ACHN (cell line): ENCODE measurements at regions not wholly inside any gene's neighbourhood (a gene's known extent, or its start where the extent isn't known, plus 50 kb on each side); places are given as distances from the start of the nearest gene placed in this dataset.
A peak's percentile ranks its signal among the peaks of the same experiment; 100 is the strongest.
"Not testable (repeated sequence)": the region's sequence is repeated elsewhere in the genome, so short reads cannot be mapped to it uniquely, and the experiment has no call there.

Source experiments
- DNase-seq: peaks from one replicate; pipeline ENCODE4 v3.0.0-alpha.2; 2015
- in situ Hi-C: cut with HindIII; loops from 2 replicates; pipeline ENCODE4 v1.10.0; 2017; ENCODE audit warnings: low sequenced_read_pairs, low pct_ligation_motif_present, low pct_unique_long_range_greater_than_20kb

DNA sequence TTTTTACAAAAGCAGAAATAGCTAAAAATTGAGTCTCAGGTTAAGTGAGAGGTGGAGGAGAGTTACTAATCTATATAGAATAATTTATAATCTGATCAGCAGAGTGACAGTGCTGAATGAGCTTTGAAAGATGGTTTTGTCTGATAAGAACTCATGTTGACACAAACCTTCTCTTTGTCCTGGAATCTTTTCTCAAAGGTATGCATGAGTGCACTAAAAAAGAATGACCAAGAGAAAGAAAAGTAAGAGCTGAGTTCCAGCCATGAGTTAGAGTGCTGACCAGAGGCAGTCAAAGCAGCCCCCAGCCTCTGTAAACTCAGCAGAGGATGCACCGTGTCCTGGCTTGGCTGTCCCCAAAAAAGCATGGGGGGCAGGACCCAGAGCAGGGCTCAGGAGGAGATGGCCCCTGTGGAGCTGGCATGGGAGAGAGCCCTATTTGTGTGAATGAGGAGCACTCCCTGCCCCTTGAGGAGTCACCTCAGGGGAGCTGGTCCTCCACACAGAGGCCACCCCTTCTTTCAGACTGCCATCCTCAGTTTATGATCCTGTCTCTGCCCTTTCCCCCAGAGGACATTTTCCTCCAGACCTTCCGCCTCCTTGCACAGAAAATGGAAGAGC lies 129.8 kb downstream of the SEC23A start:
- in situ Hi-C loops = no loop called here
- DNase-seq = no peak

DNA sequence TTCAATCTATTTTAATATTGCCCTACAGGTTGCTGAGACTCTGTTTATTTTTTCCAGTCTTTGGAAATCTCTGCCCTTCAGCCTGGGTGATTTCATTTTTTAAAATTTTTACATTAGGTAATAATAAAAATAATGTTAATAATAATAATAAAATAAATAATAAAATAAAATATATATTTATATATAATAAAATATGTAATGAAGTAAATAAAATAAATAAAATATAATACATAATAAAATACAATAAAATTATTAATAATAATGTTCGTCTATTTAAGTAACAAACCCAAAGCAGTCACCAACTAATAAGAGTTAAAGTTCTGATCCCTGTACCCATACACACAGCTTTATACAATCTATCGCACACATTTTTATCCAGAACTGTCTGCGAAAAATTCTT lies 130.5 kb downstream of the SEC23A start:
- no peak for DNase-seq
- in situ Hi-C loops = no loop called here

DNA sequence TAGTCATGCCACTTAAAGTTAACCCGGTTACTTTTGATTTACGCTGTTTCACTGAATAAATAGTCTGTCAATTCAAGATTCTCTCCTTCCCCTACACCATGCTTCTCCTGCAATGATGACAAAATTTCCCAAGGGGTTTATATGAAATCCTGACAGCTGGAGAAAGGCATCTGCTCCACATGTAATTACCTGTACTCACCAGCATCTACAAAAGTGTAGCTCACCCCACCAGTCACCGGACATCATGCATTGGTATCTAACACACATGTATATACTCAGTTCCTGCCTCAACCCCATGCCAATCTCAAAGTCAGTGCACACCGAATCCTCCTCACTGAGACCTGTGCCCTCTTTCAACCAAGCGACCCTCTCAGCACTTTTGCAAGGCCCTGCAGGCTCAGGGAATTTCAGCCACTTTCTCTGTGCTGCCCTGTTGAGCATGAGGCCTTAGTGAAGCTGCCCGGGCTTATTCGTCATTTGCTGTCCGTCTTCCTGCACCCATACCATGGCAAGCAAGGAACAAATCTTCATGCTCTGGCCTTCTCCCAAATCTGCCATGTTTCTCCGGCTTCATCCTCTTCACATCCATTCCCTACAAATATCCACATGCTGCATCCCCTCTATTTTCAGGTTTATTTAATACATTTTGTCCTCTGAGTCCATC lies 131.6 kb downstream of the SEC23A start:
- in situ Hi-C loops = no loop called here
- DNase-seq = no peak

DNA sequence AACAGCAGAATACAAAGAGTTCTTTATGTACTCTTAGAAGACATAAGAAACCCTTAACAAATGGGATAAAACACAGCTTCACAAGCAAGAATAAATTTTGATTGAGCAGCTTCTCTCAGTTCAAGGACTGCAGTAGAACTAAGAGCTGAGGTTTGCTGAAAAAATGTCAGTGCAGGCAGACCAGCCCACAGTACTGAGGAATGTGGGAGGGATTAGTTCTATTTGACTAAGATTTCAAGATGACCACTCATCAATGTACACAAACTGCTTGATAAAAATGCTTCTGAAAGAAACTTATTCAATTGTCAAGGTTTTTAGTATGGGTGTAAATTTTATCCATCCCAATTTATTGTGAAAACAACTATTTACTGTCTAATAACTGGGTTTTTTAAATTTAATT lies 138.4 kb downstream of the SEC23A start:
- peak; percentile 68 for DNase-seq
- in situ Hi-C loops = no loop called here

DNA sequence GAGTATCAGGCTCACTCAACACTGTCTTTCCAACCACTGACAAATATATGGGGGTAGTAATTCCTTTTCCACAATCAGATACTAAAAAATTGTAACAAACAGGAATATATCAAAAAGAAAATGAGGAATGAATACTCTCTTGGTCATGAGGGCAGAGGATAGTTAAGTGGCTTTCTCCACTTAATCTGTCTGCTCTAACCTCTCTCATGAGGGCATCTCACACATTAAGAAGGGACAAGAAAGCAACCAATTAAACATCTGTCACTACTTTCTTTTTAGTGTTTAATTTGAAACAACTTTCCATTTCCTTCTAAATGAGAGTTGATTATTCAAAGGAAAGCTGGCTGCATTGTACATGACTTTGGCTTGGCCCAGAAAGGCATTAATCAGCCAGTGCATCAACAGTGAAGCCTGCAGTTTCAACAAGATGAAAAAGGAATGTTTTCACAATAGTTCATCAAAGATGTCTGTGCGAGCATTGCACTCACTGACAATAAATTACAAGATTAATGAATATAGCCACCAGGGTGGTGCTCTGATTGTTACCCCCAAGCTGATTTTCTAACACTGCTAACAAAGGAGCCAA lies 142.0 kb downstream of the SEC23A start:
- in situ Hi-C loops = no loop called here
- no peak for DNase-seq

DNA sequence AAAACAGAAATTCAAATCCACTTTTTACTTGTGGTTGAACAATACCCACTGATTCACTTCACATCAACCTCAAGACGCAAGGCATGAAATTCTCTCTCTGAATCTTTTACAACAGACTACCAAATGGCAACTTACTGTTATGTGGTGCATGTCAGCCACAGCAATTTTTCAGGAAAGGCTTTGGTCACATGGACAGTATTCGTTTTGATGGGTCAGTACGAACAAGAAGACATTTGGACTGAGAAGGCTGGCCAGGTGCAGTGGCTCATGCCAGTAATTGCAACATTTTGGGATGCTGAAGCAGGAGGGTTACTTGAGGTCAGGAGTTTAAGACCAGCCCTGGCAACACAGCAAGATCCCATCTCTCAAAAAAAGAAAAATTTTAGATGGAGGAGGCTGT lies 144.0 kb downstream of the SEC23A start:
- DNase-seq = no peak
- in situ Hi-C loops = no loop called here

DNA sequence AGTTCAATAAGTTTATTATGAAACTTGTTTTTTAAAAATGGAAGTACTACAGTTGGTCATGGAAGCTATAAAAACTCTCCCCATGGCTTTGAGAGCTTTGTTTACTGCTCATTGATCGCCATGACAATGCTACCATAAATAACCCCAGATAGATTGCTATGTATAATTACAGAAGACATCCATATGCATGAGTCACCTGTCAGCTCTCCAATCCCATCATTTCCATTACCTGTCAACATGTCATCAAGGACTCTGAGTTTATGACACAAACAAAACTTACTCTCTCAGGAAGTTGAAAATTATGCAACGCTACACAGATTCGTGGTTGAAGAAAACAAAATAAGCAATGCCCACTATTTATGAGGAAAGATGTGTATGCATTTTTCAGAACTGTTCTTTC lies 144.4 kb downstream of the SEC23A start:
- DNase-seq = no peak
- in situ Hi-C loops = no loop called here

DNA sequence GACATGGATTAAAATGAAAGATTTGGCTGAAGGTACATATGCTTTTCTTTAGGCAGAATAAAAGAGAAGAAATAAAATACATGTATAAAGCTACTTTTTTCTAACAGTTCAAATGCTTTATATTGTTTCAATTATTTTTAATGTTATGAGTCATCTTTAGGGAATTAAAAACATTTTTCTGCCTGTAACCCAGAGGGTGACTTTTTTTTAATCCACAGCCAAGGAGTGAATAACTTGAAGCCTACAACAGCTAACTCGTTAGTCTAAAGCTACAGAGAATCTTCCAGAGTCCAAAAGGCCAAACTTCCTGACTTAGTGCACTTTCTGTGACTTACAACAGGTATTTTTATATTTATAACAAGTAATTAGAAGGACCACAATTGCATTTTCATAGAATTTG lies 151.6 kb downstream of the SEC23A start:
- no peak for DNase-seq
- in situ Hi-C loops = no loop called here

DNA sequence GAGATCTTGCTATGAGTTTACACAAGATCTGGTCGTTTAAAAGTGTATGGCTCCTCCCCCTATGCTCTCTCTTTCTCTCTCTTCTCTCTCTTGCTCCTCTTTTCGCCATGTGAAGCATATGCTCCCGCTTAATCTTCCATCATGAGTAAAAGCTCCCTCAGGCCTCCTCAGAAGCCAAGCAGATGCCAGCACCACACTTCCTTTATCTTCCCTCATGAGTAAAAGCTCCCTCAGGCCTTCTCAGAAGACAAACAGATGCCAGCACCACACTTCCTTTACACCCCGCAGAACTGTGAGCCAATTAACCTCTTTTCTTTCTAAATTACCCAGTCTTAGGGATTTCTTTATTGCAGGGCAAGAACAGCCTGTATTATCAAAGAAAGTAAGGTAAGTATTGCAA lies 152.4 kb downstream of the SEC23A start:
- in situ Hi-C loops = no loop called here
- no peak for DNase-seq

DNA sequence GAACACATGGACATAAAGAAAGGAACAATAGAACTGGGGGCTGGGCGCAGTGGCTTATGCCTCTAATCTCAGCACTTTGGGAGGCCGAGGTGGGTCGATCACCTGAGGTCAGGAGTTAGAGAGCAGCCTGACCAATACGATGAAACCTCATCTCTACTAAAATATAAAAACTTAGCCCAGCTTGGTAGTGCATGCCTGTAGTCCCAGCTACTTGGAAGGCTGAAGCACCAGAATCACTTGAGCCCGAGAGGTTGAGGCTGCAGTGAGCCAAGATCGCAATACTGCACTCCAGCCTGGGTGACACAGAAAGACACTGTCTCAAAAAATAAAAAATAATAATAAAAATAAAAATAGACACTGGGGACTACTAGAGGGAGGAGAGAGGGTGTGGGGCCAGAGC lies 154.5 kb downstream of the SEC23A start:
- in situ Hi-C loops = no loop called here
- no peak for DNase-seq

DNA sequence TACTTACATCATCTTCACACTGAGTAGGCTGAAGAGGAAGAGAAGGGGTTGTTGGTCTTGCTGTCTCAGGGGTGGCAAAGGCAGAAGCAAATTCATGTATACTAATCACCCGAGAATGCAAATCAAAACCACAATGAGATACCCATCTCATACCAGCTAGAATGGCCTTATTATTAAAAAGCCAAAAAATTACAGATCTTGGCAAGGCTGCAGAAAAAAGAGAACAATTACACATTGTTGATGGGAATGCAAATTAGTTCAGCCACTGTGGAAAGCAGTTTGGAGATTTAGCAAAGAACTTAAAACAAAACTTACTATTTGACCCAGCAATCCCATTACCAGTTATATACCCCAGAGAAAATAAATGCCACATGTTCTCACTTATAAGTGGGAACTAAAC lies 154.9 kb downstream of the SEC23A start:
- no peak for DNase-seq
- in situ Hi-C loops = no loop called here

DNA sequence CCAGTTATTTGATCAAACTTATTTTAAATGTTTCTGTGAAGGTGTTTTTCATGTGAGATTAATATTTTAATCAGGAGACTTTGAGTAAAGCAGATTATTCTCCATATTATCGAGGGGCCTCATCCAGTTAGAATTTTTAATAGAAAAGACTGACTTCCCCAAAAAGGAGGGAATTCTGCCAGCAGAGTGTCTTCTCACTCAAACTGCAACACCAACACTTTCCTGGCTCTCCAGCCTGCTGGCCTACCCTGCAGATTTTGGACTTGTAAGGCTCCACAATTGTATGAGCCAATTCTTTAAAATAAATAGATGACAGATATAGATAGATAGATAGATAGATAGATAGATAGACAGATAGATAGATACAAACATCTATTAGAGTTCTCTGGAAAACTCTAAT lies 155.7 kb downstream of the SEC23A start:
- no peak for DNase-seq
- in situ Hi-C loops = no loop called here

DNA sequence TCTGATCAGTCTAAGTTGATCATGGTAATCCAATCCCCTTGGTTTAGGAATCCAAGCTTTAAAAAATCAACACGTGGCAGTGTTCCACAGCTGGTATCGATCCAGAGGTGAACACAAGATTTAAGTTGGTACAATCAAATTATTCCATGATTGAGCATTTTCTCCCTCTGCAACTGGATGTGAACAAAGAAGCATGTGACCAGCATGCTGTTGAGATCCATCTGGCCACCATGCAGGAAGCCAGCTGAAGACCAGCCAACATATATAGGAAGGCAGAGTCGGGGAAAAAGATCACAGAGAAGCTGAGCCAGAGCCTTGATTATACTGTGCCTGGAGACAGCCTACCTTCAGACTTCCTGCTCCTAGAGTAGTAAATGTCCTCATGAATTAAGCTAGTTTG lies 158.3 kb downstream of the SEC23A start:
- in situ Hi-C loops = no loop called here

DNA sequence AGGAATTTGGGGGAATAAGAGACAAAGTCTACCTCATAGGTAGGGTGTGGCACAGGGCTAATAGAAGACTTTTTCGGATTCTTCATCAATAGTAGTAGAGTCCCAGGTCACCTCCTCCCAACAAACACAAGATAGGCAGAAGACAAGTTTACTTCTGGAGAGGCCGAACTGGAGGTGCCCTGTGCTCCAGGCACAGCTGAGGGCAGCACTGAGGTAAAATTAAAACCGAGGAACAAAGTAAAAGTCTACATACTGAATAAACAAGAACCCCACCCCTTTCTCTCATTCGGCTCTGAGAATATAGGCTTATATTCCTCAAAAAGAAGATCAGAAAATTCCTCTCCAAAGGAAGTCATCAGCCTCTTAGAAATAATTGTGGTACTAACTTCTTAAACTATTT lies 161.5 kb downstream of the SEC23A start:
- no peak for DNase-seq

More for the DNA sequence above, 158.3 kb downstream of the SEC23A start:
- DNase-seq = no peak

DNA sequence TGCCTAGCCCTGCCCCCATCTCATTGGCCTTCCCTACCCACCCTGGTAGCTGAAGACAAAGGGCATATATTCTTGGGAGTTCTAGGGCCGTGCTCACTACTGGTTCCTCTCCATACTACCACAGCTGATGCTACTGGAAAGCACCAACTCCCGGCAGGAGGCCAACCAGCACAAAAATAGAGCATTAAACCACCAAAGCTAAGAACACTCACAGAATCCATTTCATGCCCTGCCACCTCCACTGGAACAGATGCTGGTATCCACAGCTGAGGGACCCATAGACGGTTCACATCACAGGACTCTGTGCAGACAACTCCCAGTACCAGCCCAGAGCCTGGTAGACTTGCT lies 170.4 kb downstream of the SEC23A start:
- in situ Hi-C loops, DNase-seq: not testable (repeated sequence)

More for the DNA sequence above, 161.5 kb downstream of the SEC23A start:
- in situ Hi-C loops = no loop called here

DNA sequence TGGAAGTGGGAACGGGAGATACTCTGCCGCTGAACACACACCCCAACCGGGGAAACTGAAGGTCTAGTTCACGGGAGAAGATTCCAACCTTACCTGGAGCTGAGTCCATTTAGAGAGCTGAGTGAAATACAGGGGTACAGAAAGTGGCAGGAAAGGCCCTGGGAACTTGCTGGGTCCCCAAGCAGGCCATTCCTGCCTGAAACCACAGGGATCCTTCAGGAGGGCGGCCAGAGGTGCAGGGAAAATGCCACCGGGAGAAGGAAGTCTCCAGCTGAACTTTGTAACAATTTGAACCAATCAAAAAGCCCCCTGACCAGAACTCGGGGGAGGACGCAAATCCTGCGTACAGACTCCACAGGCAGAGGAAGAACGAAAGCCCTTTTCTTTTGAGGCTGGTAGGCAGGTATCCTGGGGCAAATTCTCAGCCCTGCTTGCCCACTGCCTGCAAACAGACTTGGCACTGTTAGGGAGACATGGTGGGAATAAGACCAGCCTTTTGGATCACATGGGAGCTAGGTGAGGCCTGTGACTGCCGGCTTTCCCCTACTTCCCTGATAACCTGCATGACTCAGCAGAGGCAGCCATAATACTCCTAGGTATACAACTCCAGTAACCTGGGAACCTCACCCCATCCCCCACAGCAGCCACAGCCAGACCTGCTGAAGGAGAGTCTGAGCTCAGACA lies 170.9 kb downstream of the SEC23A start:
- DNase-seq = no peak
- in situ Hi-C loops = no loop called here

DNA sequence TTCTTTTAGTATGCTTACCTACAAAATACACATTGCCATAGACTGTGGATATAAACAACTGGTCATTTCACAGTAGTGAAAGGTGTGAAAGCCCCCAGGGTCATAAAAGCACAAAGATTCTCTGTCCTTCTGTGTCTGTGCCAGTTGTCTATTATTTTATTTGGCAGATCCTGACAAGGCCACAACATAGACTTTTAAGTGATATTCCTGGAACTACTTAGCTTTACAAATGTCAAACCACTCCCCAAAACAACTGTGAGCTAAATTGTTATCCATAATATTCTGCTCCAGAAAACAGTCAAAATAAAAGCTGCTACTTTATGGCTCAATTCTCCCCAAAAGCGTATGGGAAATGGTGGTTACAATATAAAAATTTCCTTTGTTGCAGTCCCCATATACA lies 172.1 kb downstream of the SEC23A start:
- in situ Hi-C loops = no loop called here
- no peak for DNase-seq

DNA sequence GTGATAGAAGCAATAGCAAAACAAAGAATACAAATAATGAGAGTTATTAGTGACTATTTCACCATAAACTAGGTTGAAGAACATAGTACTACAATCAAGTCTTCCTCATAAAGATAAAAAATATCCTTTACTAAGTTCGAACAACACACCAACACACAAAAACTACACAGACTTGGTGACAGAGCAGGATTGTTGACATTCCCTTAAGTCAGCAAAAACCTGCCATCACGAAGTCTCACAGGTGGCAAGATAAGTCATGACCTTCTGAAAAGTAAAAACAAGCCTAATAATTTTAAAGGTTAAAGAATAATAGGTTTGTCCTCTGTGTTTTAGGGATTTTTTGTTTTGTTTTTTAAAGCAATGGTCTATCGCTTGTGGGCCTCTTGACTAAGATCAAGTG lies 173.0 kb downstream of the SEC23A start:
- in situ Hi-C loops = no loop called here
- DNase-seq = no peak

DNA sequence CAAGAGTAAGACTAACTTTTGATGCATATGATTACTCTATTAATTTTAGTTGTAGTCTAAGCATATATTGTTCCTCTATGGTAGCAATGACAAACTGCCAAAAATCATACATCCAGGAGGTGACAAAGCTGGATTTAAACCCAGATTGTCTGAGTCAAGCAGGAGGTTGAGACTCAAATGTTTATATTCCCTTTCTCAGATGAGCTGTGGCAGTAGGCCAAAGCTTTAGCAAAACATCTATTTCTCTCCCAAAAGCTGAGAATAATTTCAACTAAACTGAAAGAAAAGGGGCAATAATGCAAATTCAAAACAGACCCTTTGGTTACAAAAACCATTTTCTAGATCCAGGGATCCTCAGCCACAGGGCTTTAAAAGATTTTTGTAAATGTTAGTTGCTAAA lies 173.6 kb downstream of the SEC23A start:
- DNase-seq = no peak
- in situ Hi-C loops = no loop called here

DNA sequence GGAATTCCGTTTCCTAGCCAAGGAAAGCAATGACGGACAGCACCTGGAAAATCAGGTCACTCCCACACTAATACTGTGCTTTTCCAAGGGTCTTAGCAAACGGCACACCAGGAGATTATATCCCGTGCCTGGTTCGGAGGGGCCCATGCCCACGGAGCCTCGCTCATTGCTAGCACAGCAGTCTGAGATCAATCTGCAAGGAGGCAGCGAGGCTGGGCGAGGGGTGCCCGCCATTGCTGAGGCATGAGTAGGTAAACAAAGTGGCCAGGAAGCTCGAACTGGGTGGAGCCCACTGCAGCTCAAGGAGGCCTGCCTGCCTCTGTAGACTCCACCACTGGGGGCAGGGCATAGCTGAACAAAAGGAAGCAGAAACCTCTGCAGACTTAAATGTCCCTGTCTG lies 181.1 kb downstream of the SEC23A start:
- not testable (repeated sequence) for DNase-seq

More for the DNA sequence above, 181.1 kb downstream of the SEC23A start:
- in situ Hi-C loops = not testable (repeated sequence)
